NCI-H1930 (cell line): ENCODE measurements at regions not wholly inside any gene's neighbourhood (a gene's known extent, or its start where the extent isn't known, plus 50 kb on each side); places are given as distances from the start of the nearest gene placed in this dataset.
"Not testable (repeated sequence)": the region's sequence is repeated elsewhere in the genome, so short reads cannot be mapped to it uniquely, and the experiment has no call there.

ENCODE experiments used
- DNase-seq, 2 experiments: peaks; one replicate each; lab custom pipeline; 2025; lab: John Stamatoyannopoulos, UW

- DNase-seq = no peak
Observed at GRCh38 chr2:145411493-145411892, 891.6 kb upstream of the ZEB2 start.

- no peak for DNase-seq
Observed at GRCh38 chr2:145410086-145410485, 890.2 kb upstream of the ZEB2 start.

- DNase-seq = no peak
Observed at GRCh38 chr2:145408980-145409379, 889.1 kb upstream of the ZEB2 start.

GRCh38 chr2:145404690-145405089 lies 884.8 kb upstream of the ZEB2 start:
- no peak for DNase-seq

GRCh38 chr2:145402706-145403277 lies 882.9 kb upstream of the ZEB2 start:
- DNase-seq = no peak

GRCh38 chr2:145399131-145399530 lies 879.2 kb upstream of the ZEB2 start:
- no peak for DNase-seq

- no peak for DNase-seq
Observed at GRCh38 chr2:145394181-145394580, 874.3 kb upstream of the ZEB2 start.

- DNase-seq = no peak
Observed at GRCh38 chr2:145386973-145387372, 867.1 kb upstream of the ZEB2 start.

GRCh38 chr2:145383961-145384360 lies 864.0 kb upstream of the ZEB2 start:
- DNase-seq = no peak

GRCh38 chr2:145380436-145381017 lies 860.6 kb upstream of the ZEB2 start:
- no peak for DNase-seq

- DNase-seq = no peak
Observed at GRCh38 chr2:145379934-145380333, 860.0 kb upstream of the ZEB2 start.

- no peak for DNase-seq
Observed at GRCh38 chr2:145374165-145374564, 854.2 kb upstream of the ZEB2 start.

- not testable (repeated sequence) for DNase-seq
Observed at GRCh38 chr2:145367334-145367733, 847.4 kb upstream of the ZEB2 start.

GRCh38 chr2:145366341-145366740 lies 846.4 kb upstream of the ZEB2 start:
- DNase-seq = no peak

GRCh38 chr2:145360129-145360790 lies 840.3 kb upstream of the ZEB2 start:
- no peak for DNase-seq

- DNase-seq = no peak
Observed at GRCh38 chr2:145359561-145359960, 839.6 kb upstream of the ZEB2 start.

GRCh38 chr2:145356056-145356455 lies 836.1 kb upstream of the ZEB2 start:
- DNase-seq = no peak

GRCh38 chr2:145352484-145352883 lies 832.6 kb upstream of the ZEB2 start:
- DNase-seq = no peak

GRCh38 chr2:145351864-145352425 lies 832.0 kb upstream of the ZEB2 start:
- no peak for DNase-seq

GRCh38 chr2:145350011-145350410 lies 830.1 kb upstream of the ZEB2 start:
- no peak for DNase-seq

GRCh38 chr2:145344076-145344724 lies 824.3 kb upstream of the ZEB2 start:
- no peak for DNase-seq

GRCh38 chr2:145343287-145343686 lies 823.4 kb upstream of the ZEB2 start:
- no peak for DNase-seq

GRCh38 chr2:145341536-145341935 lies 821.6 kb upstream of the ZEB2 start:
- no peak for DNase-seq
